Sigmoid colon (tissue), 4 donors: ENCODE measurements at regions not wholly inside any gene's neighbourhood (a gene's known extent, or its start where the extent isn't known, plus 50 kb on each side); places are given as distances from the start of the nearest gene placed in this dataset.

Experiments
- CTCF ChIP-seq, 4 experiments: fragments of 450-650 bp in 3 of 4; fragments of 200-600 bp in 1 of 4; IDR thresholded peaks; one replicate each; pipeline ENCODE4 v1.5.1; 2016 to 2019; ENCODE audit warnings: antibody characterized with exemption in 4 of 4, mild to moderate bottlenecking in 3 of 4, moderate library complexity in 2 of 4
- EP300 ChIP-seq, 4 donors: sonication (generic); formaldehyde crosslinking; IDR thresholded peaks; one replicate each; pipeline ENCODE4 v1.6.1; 2017; ENCODE audit warnings: antibody characterized with exemption in 4 of 4
- POLR2A ChIP-seq, 2 donors: fragments of 450-650 bp; IDR thresholded peaks; one replicate each; pipeline ENCODE4 v1.6.1; 2016; ENCODE audit warnings: antibody characterized with exemption in 2 of 2, mild to moderate bottlenecking in 2 of 2, moderate library complexity in 2 of 2

GRCh38 chr21:16589006-16589898 is 859.5 kb downstream of the USP25 start:
- TF ChIP-seq CTCF (IDR thresholded peaks at IDR 0.05), result no peak
- TF ChIP-seq POLR2A (IDR thresholded peaks at IDR 0.05), result no peak
- TF ChIP-seq EP300 (IDR thresholded peaks at IDR 0.05), result no peak
